ENCODE measurements at regions not wholly inside any gene's neighbourhood (a gene's known extent, or its start where the extent isn't known, plus 50 kb on each side); places are given as distances from the start of the nearest gene placed in this dataset.

- intact Hi-C loops (cut with micrococcal nuclease): no loop called here
- no peak overlapping the region for H3K27ac Mint-ChIP-seq
- ATAC-seq: no peak
- H3K27me3 Mint-ChIP-seq: no peaks in the 10 kb centered on the region
- POLR2A ChIA-PET: no interaction called here
- CTCF ChIA-PET: interaction anchor here (0.7 kb wide), 1 partner anchor 23 kb away, joined by 3 read pairs; no protein-coding TSS in a partner anchor
- no peaks in the 10 kb centered on the region for H3K36me3 Mint-ChIP-seq (ENCODE audit: low read depth)
- peaks cover 2% of the 10 kb centered on the region for H3K9me3 Mint-ChIP-seq
- DNase-seq: no peak
- no peak for TF ChIP-seq CTCF (IDR thresholded peaks at IDR 0.05)
- H3K4me1 Mint-ChIP-seq (ENCODE audit: low read depth): no peaks in the 10 kb centered on the region
- H3K4me3 Mint-ChIP-seq: no peak overlapping the region
These were observed 696.6 kb downstream of the KCNA4 start for GRCh38 chr11:29320196-29320595.

GRCh38 chr11:29319210-29319609 lies 697.6 kb downstream of the KCNA4 start:
- no peak for TF ChIP-seq CTCF (IDR thresholded peaks at IDR 0.05)
- H3K27me3 Mint-ChIP-seq: no peaks in the 10 kb centered on the region
- no peaks in the 10 kb centered on the region for H3K36me3 Mint-ChIP-seq (ENCODE audit: low read depth)
- ATAC-seq (no peak), DNase-seq (no peak)
- no peak overlapping the region for H3K27ac Mint-ChIP-seq
- H3K4me1 Mint-ChIP-seq (ENCODE audit: low read depth): no peaks in the 10 kb centered on the region
- intact Hi-C loops (cut with micrococcal nuclease): no loop called here
- ChIA-PET CTCF (no interaction called here), POLR2A (interaction anchor here (0.6 kb wide), 1 partner anchor 319 kb away, joined by 3 read pairs; no protein-coding TSS in a partner anchor)
- H3K9me3 Mint-ChIP-seq: peaks cover 2% of the 10 kb centered on the region
- no peak overlapping the region for H3K4me3 Mint-ChIP-seq

GRCh38 chr11:29318134-29318845 lies 698.5 kb downstream of the KCNA4 start:
- ChIA-PET POLR2A (no interaction called here), CTCF (interaction anchor here (2.4 kb wide), 1 partner anchor 11 kb away, joined by 7 read pairs; no protein-coding TSS in a partner anchor)
- Mint-ChIP-seq H3K4me1 (ENCODE audit: low read depth) (no peaks in the 10 kb centered on the region), H3K27ac (no peak overlapping the region), H3K27me3 (no peaks in the 10 kb centered on the region), H3K4me3 (no peak overlapping the region), H3K36me3 (ENCODE audit: low read depth) (no peaks in the 10 kb centered on the region), H3K9me3 (peaks cover 2% of the 10 kb centered on the region)
- no peak for ATAC-seq
- intact Hi-C loops (cut with micrococcal nuclease): no loop called here
- DNase-seq: no peak
- no peak for TF ChIP-seq CTCF (IDR thresholded peaks at IDR 0.05)

GRCh38 chr11:29317694-29318093 lies 699.1 kb downstream of the KCNA4 start:
- peaks cover 2% of the 10 kb centered on the region for H3K9me3 Mint-ChIP-seq
- H3K4me3 Mint-ChIP-seq: no peak overlapping the region
- intact Hi-C loops (cut with micrococcal nuclease): no loop called here
- no peak overlapping the region for H3K27ac Mint-ChIP-seq
- H3K4me1 Mint-ChIP-seq (ENCODE audit: low read depth): no peaks in the 10 kb centered on the region
- TF ChIP-seq CTCF (IDR thresholded peaks at IDR 0.05): no peak
- ATAC-seq: no peak
- POLR2A ChIA-PET: no interaction called here
- no peaks in the 10 kb centered on the region for H3K27me3 Mint-ChIP-seq
- H3K36me3 Mint-ChIP-seq (ENCODE audit: low read depth): no peaks in the 10 kb centered on the region
- CTCF ChIA-PET: interaction anchor here (2.4 kb wide), 1 partner anchor 12 kb away, joined by 7 read pairs; no protein-coding TSS in a partner anchor
- DNase-seq: no peak

- no peaks in the 10 kb centered on the region for H3K4me1 Mint-ChIP-seq (ENCODE audit: low read depth)
- H3K27me3 Mint-ChIP-seq: no peaks in the 10 kb centered on the region
- H3K36me3 Mint-ChIP-seq (ENCODE audit: low read depth): no peaks in the 10 kb centered on the region
- H3K27ac Mint-ChIP-seq: no peak overlapping the region
- H3K4me3 Mint-ChIP-seq: no peak overlapping the region
- ATAC-seq (no peak), DNase-seq (no peak)
- ChIA-PET POLR2A (no interaction called here), CTCF (no interaction called here)
- TF ChIP-seq CTCF (IDR thresholded peaks at IDR 0.05): no peak
- peaks cover 6% of the 10 kb centered on the region for H3K9me3 Mint-ChIP-seq
- intact Hi-C loops (cut with micrococcal nuclease): no loop called here
These were observed 701.6 kb downstream of the KCNA4 start for GRCh38 chr11:29315275-29315674.

Data from activated CD8-positive, alpha-beta T cell treated with anti-CD3 and anti-CD28 coated beads for 36 hours (primary cell).